8988T (cell line): ENCODE measurements at regions not wholly inside any gene's neighbourhood (a gene's known extent, or its start where the extent isn't known, plus 50 kb on each side); places are given as distances from the start of the nearest gene placed in this dataset.

ENCODE experiments used
- DNase-seq: peaks from one replicate; pipeline ENCODE4 v3.0.0; 2011

DNA sequence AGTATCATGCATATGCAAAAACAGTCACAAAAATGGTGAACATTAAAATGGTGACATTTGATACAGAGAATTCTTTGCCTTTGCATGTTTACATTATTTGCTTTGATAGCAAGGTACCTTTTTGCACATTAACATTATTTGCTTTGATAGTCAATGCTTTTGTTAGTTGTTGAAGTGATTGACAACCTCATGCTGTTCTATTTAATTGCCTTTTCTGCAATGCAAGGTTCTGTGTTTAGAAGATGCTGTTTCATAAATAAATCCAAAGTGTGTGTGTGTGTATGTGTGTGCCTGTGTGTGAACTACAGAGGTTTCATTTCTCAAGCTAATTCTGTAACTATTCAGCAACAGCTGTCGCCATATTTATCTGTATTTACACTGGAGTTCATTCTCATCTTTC lies 668.7 kb downstream of the NR2F1-AS1 start:
- DNase-seq: no peak

DNA sequence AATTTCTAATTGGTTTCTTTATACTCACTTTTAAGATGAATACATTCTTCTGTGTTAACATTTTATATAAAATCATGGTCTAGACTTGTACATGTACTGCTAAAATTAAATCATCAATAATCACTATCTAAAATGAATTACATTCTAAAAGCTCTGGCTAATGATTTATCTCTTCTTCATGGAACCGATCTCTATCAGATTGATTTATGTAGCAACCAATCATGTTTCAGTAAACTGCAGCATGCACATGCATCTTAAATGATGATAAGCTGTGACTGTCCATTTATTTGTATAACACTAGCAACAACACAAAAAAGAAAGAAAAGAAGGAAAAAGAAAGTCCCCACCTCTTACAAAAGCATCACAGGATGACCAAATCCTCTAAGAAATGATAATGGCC lies 669.2 kb downstream of the NR2F1-AS1 start:
- DNase-seq: no peak

DNA sequence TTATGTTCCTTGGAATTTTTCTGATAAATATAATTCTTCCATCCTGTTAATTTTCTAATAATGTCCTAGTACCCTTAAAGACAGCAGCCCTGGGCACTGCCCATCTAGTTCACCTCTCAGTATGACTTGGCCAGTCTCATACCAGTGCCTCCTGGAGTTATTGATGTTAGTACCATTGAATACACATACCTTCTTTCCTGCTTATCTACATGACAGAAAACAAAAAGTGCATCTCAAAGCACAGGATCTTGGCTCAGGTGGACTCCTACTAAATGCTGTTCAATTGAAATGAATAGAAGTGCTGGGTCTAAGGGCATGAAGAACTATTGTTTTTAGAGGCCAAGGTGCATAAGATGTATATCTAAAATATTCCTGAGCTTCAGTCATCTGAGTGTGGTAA lies 669.7 kb downstream of the NR2F1-AS1 start:
- DNase-seq: no peak

DNA sequence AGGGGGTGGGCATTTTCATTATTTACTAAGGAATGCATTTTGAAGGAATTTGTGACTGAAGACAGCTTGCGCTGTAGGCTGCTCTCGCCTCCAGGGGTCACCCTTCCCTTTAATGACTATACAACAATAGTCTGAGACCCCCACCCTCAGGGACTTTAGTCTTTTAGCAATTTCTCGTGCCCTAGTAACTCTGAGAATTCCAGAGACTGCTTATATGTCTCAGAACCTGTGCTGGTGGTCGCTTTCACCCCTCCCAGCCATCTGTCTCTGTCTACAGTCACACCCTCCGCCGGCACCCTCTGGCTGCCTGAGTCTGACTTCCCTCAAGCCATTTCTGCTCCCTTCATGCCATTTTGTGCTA lies 671.4 kb downstream of the NR2F1-AS1 start:
- no peak for DNase-seq

DNA sequence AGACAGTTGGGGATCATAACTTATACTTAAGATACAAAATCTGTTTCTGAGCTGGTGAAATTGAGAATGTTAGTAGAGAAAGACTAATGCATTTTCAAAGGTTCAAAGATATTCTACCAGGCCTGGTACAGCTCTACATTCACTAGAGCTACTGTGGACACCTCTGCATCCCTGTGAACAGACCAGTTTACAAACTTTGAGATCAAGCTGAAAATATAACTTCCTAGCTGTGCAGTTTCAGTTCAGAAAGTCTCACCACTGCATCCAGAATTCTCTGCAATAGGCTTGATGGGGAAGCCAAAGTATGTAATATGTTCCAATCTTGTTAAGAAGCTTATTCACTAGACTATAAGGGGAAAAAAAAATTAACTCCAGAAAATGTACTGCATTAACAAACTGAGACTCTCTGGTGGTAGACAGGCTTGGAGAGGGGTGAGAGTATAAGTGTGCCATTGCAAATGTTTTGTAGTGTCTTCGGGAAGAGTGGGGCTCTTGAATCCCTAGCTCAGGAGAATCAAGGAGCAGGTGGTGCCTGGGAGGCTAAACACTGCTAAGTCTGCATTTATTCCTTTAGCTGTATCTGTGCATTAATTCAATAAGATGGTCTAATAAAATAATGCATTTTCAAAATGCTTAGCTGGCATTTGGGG lies 671.9 kb downstream of the NR2F1-AS1 start:
- DNase-seq: no peak

DNA sequence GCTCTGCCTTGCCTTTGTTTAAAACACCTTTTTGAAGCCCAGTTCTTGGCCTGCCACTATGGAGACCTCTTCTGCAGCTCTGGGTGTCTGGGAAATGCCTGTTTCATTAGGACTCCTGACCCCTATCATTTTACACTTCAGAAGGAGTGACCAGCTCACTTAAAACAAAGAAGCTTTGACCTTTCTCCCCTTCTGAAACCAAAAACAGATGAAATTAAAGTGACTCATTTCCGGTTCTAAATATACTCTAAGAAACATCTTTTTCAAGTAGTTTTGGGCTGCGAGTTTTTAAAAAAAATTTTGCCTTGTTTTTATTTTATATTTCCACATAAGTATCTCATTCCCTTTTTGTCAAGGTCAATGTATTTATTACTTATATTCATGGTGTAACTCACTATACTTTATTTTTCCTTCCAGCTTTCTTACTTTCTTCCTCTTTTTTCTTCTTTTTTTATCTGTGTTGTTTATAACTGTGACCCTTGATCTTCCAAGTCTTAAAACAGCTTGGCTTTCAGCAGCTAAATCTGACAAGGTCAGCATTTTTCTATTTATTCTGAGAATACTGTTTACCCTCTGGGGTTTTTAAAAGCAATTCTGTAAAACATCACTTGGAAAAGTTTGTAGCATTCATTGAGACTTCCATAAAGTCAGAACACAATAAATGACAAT lies 672.9 kb downstream of the NR2F1-AS1 start:
- no peak for DNase-seq

DNA sequence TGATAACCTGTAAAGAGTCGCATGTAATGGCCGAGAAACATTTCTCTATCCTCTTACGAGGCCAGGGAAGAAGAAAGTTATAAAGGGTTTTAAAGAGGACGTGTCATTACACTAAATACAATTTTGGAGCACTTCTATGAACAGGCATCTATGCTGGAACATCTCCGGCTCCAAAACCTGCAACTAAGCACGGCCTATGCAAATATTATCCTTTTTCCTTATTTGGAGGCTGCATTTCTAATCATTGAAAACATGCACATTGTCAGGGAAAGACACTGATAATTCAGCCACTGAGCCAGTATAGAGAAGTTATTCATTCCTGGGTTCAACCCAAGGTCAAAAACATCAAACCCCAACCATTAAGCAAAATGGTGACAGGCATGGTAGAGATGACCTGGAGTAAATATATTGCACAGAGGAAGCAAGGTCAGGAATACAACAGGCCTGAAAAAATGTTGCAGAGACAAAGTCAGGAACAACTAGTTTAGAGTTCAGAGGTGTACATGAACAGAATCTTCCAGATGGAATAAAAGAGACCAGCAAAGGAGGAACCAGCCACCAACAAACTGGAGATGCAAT lies 674.1 kb downstream of the NR2F1-AS1 start:
- DNase-seq: no peak

DNA sequence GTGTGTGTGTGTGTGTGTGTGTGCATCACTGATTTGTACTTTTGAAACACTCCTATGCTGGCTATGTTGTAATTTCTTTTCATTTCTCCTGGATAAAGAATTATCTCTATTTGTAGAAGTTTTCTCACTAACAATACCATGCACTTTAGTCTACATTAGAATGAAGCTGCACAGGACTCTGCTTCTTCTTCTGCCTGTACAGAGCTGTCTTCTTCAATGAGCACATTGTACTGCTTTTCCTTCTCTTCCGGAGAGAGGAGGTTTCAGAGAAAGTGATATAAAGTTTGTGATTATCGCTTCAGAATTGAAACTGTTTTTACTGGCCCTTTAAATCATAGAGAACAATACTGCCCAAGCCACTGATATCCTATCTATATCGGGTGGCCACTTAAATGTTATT lies 677.0 kb downstream of the NR2F1-AS1 start:
- DNase-seq: no peak

DNA sequence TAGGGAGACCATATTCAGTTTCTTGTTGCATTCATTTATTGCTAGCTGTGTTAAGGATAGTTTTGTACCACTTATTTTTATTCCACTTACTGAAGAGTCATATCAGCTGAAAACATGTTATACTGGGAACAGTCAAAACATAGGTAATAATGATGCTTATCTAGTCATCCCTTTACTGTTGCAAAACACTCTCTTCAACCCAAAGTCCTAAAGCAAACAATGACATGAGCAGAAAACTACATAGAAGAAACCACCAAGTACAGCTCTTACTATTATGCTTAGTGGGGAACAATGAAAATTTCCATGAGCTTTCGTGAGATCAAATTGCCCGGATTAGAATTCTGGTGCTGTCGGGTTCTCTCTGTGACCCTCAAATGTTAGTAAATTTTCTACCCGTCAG lies 681.4 kb downstream of the NR2F1-AS1 start:
- DNase-seq: no peak

DNA sequence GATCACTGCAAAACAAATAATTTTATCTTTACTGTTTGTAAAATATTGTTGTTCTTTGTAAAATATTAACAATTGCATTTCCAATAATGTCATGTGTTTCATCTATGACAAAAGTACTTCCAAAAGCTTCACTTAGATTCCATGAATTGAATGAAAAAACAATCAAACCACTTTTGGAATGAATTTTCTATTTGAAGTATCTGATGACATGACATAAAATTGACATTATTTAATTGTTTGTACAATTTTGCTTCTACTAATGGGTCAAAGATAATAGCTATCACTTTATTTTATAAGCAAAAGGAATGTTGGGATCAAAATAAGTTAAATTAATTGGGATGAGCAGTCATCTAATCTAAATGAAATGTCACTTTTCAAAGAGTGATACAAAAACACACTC lies 684.3 kb downstream of the NR2F1-AS1 start:
- DNase-seq: no peak

DNA sequence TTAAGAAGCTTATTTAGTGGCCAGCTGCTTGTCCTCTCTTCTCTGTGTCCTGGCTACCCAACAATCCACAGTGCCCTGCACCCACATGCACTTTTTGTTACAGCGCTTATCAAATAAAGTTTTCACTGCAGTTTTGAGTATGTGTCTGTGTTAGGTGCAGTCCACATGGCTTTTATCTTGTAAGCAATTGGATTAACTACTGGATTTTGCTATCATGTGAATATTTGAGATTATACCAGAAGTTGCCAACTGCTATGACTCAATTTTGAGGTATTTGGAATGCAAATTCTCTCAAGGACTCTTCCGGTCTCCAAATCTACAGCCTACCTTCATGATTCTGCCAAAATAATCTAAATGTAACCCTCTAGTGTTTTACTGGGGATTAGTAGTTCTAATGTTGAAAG lies 690.2 kb downstream of the NR2F1-AS1 start:
- DNase-seq: no peak

DNA sequence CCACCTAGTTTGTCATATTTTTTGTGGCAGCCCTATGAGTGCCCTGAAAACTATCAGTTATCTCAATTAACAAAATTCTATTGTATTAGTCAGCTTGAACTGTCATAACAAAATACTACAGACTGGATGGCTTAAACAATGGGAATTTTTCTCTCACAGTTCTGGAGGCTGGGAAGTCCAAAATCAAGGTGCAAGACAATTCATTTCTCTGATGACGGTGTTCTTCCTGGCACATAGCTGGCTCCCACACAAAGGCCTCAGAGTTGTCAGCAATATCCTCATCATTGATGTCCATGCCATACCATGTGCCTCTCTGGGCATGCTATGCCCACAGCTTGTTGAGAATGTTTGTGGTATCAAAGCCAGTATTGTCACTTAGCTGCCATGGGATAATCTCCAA lies 691.9 kb downstream of the NR2F1-AS1 start:
- DNase-seq: no peak

DNA sequence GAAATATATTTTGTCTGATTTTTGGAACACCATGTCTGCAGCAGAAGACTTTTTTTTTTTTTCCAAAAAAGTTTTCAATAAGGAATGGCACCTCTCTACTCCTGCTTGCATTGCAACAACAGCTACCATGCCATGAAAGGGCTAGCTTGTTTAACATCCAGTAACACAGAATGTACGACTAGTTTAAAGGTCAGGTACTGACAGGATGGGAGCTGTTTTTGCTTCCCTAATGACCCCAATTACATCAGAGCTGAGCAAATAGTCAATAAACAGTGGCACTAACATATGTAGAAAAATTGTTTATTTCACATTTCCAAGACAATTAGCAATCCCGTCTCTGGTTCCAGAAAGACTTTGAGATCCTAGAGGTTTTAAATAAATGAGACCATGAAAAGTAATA lies 693.8 kb downstream of the NR2F1-AS1 start:
- DNase-seq: no peak

DNA sequence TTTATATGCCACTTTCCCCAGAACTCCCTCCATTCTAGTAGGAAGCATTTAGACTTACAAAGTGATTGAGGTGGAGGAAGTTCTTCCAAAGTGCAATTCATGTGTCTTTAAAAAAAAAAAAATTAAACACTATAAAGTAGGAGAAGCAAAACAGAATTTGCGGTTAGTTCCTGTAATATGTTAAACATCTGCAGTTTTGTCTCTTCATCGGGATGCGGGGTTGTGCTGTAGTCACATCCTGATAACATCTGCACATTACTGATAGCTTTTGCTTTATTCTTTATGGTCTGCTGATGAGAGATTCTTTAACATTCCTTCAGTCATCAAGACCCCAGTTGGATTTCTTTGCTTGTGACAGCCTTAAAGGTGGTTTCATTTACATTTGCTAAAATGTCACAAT lies 694.3 kb downstream of the NR2F1-AS1 start:
- DNase-seq: no peak

DNA sequence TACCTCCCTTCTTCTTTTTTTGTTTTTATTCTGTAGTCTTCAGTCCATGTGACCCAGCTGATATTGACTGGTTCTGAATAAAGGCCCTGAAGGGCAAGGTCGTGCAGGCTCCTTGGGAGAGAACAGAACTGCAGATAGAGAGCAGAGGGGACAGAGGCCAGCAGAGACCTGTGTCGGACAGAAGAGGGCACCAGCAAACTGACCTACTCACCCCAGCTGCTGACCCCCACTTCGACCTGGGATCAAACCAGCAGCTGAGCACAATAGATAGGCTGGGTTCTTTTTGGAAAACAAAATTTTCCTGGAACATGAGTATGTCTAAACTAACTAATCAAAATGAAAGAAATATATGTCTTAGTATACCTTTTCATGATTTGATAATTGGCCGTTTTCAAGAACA lies 695.1 kb downstream of the NR2F1-AS1 start:
- no peak for DNase-seq

DNA sequence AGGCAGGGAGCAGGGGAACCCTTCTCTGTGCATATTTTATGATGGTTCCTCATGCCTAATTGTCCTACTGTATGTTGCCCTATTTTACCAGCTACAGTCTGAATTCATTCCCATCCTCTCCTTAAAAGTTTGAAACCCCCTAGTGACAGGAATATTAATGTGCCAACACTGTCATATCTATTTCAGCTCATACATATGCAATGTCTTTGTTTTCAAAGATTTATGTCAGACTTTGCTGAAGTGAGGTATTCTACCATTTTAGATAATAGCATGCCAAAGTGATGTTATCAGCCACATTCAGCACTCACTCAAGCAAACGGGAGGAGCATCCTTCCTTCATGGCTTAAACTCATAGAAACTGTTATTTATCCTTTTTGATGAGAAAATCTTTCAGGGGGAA lies 696.5 kb downstream of the NR2F1-AS1 start:
- DNase-seq: no peak

DNA sequence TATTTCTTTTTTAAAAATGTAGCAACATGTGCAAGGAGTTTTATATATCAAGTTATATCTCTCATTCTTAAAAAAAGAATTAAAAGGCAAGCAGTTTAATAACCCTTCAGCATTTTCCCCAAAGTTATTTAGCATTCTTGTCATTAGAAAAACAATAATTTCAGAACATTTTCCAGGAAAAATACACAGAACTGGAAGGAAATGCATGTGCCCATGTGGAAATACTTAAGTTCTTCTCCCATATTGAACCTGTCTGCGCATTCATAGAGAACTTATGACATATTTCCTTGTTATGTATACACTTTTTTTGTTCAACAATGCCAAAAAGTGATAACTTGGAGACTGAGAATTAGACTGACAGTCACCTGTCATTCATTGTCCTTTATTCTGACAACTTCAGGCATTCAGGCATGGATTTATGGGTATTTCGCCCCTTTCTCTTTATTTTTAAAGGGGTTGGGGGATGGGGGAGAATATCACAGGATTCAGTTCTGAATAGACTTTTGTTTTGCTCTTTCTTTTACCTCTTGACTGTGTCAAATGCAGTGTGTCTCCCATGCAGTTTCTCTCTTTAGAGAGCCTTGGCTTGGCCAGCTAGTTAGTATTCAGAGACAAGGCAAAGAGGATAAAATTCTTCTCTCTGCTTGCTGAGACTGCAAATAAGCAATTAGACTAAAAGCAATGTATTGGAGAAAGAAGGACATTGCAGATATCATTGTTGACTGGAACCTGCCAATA lies 701.0 kb downstream of the NR2F1-AS1 start:
- DNase-seq: no peak

DNA sequence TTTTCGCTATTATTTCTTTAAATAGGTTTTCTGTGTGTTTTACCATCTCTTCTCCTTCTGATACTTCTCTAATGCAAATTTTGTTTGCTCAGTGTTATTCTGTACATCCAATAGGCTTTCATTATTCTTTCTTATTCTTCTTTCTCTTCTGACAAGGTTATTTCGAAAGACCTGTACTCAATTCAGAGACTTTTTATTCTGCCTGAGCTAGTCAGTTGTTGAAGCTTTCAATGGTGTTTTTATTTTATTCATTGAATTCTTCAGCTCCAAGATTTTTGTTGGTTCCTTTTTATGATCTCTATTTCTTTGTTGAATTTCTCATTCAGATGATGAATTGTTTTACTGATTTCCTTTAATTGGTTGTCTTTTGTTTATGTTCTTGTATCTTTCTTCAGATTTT lies 706.2 kb downstream of the NR2F1-AS1 start:
- DNase-seq: no peak

DNA sequence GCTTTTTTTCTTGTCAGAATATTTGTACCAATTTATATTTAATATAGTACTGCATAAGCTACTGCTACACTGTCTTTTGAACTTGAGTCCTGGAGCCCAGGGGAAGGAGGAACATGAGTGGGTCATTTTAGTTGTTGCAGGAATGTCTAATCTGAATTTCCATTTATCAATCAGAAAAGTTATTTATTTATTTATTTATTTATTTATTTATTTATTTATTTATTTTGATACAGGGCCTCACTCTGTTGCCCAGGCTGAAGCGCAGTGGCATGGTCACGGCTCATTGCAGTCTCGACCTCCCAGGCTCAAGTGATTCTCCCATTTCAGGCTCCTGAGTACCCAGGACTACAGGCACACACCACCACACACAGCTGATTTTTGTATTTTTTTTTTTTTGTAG lies 712.6 kb downstream of the NR2F1-AS1 start:
- DNase-seq: no peak

DNA sequence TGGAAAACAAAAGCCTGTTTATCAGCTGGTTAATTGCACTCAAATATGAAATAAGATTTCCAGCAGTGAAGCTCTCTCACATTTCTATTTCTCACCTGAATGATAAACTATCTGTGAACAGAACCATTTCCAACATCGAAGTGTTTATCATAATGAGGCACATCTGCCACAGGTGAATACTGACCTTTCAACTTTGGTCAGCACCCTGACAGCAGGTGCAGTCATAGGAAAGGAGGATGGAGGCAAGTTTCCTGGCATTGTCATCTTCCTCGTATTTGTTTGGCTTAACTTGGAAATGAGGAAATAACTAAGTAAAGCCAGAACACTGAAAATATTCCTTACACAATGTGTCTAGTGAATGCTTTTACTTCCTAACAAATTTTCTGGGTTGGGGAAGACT lies 716.4 kb downstream of the NR2F1-AS1 start:
- no peak for DNase-seq

DNA sequence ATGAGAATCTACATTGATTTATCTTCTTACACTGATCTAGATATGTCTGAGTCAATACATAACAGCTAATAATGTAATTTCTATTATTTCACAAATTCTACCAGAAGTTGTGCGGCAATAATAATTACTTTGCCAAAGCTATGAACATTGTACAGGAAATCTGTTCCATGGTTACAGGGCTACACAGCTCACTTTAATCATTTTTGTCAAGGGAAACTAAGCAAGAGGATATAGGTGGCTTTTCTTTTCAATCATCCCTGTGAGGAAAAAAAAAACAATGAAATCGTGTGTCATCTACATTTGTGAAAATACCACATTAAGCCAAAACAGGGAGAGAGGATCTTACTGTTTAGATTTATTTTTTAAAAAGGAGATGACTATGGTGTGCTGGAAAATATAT lies 717.4 kb downstream of the NR2F1-AS1 start:
- no peak for DNase-seq

DNA sequence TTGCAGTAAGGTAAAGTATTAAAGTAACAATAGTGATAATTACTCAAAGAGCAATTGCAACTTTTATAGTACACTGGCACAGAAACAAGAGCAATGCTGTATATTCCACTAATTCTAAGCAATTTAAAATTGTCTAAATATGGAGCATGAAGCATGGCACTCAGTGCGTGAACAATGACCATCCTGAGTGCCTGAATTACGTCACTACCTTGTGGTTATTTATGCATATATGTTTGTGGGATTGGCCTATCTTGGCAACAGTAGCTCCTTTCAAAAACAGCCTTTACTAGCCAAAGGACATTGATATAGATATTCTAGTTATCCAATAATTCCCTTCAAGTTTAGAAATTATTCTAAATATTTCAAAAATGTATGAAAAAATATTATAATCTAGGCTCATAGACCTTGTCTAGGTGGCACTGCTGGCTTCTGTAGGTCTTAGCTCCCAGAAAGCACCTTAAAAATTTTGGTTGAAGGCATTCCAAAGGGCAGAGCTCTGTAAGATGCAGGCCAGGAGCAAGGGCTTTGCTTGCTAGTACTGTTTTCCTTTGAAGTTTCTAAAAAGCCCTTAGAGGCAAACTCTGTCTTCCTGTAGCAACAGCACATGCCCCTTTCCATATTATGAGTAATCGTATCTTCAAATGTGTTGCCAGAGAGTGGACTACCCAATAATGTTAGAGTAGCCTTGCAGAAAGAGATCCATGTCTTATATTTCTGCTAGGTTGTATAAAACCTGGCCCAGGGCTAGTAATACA lies 719.3 kb downstream of the NR2F1-AS1 start:
- DNase-seq: no peak

DNA sequence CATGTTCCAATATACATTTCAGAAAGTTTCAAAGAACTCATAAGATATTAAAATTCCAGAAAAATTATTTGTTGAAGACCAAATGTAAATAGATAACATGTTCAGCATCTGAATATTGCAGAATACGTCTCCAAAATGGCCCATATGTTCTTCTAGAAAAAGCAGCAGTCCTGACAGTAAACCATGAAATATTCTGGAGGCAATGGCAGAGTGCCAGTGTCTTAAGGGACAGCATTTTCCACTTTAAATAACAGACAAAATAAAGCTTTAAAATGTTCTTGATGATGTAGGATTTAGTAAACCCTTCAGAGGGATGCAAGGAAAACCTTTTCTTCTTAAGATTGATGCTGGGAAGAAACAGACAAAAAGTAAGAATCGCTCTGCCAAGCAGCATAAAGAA lies 721.0 kb downstream of the NR2F1-AS1 start:
- DNase-seq: no peak
